ENCODE measurements at regions not wholly inside any gene's neighbourhood (a gene's known extent, or its start where the extent isn't known, plus 50 kb on each side); places are given as distances from the start of the nearest gene placed in this dataset.

DNA sequence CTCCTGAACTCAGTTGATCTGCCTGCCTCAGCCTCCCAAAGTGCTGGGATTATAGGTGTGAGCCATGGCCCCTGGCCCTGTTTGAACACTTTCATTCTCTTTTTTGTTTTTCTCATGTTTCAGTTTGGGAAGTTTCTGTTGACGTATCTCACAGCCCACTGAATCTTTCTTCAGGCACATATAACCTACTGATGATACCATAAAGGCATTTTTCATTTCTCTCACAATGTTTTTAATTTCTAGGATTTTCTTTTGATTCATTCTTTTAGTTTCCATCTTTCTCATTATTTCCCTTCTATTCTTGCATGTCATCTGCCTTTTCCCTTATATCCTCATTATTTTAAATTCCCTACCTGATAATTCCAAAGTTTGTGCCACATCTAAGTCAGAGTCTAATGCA is 58.5 kb upstream of the EZR start:
- H3K4me1 ChIP-seq, result no peaks in the 10 kb centered on the region
- no peak overlapping the region for H3K27ac ChIP-seq
- no peaks in the 10 kb centered on the region for H3K36me3 ChIP-seq
- no peak overlapping the region for H3K4me3 ChIP-seq
- H3K27me3 ChIP-seq, result no peaks in the 10 kb centered on the region
- DNase-seq (ENCODE audit: low spot score), result no peak
- H3K9me3 ChIP-seq, result peaks cover 0 to 9% of the 10 kb centered on the region in 2 donors
- no peak for TF ChIP-seq CTCF (IDR thresholded peaks at IDR 0.05)

- DNase-seq (ENCODE audit: low spot score), result no peak
- Histone ChIP-seq H3K4me1 (no peaks in the 10 kb centered on the region), H3K4me3 (no peak overlapping the region), H3K36me3 (no peaks in the 10 kb centered on the region), H3K27me3 (no peaks in the 10 kb centered on the region), H3K9me3 (peaks cover 0 to 9% of the 10 kb centered on the region in 2 donors), H3K27ac (no peak overlapping the region)
- no peak for TF ChIP-seq CTCF (IDR thresholded peaks at IDR 0.05)
Observed at GRCh38 chr6:158876886-158877285, 57.7 kb upstream of the EZR start.

DNA sequence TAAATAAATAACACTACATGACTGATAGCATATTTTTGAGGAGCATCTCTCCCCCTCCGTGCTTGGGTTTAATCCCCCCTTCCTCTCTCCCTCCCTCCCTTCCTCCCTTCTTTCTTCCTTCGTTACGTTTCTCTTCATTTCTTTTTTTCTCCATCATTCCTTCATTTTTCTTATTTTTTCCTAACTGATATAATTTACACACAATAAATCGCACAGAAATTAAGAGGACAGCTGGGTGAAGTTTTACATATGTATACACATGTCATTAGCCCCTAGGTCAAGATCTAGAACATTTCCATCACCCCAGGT is 51.4 kb upstream of the EZR start:
- no peak for TF ChIP-seq CTCF (IDR thresholded peaks at IDR 0.05)
- peaks cover 0 to 10% of the 10 kb centered on the region in 2 donors for H3K4me1 ChIP-seq
- H3K4me3 ChIP-seq, result no peak overlapping the region
- H3K27me3 ChIP-seq, result no peaks in the 10 kb centered on the region
- H3K9me3 ChIP-seq, result no peaks in the 10 kb centered on the region
- H3K27ac ChIP-seq, result no peak overlapping the region
- no peak for DNase-seq (ENCODE audit: low spot score)
- H3K36me3 ChIP-seq, result no peaks in the 10 kb centered on the region

GRCh38 chr6:158869826-158870648 is 50.9 kb upstream of the EZR start:
- Histone ChIP-seq H3K27me3 (no peaks in the 10 kb centered on the region), H3K4me3 (peak overlapping the region; percentile 43 to 49), H3K36me3 (no peaks in the 10 kb centered on the region), H3K27ac (peak overlapping the region; percentile 77 to 86), H3K9me3 (no peaks in the 10 kb centered on the region), H3K4me1 (peaks cover 0 to 10% of the 10 kb centered on the region in 2 donors)
- peak; percentile 89 for DNase-seq (ENCODE audit: low spot score)
- TF ChIP-seq CTCF (IDR thresholded peaks at IDR 0.05), result peak in 1 of 2 donors; percentile 6

DNA sequence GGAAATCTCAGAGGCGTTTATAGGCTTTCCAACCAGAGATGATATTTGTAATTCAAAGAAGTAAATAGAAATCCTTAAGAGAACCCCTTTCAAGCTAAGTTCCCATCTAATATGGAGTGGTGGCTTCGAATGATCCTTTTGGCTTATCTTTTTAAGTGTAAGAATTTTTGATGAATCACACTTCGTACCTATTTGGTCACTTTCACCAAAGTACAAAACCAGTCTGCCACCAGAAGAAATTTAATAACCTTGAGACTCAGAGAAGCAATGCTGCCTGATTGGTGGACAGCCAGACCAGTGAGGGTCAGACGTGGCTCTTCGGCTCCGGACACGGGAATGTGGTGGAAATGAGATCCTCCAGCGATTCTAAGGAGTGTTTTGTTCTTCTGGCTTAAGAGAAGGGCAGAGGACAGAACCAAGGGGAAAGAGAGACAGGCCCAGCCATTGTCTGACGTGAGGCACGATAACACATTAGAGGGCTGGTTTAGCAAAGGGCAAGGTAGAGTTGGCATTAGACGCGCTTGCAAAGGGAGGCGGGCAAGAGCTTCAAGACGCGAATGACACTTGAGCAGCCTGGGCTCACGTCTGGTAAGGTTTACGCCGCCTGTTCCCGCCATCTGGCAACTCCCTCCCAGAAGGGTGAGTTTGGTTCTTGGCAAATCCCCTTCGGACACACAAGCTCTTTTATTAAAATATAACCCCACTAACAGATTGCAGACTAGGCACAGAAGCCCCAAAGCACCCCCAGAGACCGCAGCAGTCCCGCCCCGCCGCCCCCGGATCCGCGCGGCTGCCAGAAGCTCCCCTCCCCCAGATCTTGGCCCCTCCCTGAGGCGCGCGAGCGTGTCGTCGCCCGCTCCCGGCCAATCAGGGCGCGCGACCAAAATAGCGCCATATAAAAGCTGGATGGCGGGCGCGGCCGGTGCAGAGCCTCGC is 50.0 kb upstream of the EZR start:
- Histone ChIP-seq H3K27ac (peak overlapping the region; percentile 77 to 86), H3K36me3 (no peaks in the 10 kb centered on the region), H3K27me3 (no peaks in the 10 kb centered on the region), H3K9me3 (no peaks in the 10 kb centered on the region), H3K4me1 (peaks cover 0 to 10% of the 10 kb centered on the region in 2 donors), H3K4me3 (peak overlapping the region; percentile 43 to 49)
- peak; percentile 85 for DNase-seq (ENCODE audit: low spot score)
- no peak for TF ChIP-seq CTCF (IDR thresholded peaks at IDR 0.05)

Measured in right atrium auricular region (tissue), 2 donors.